NB4 (cell line): ENCODE measurements at regions not wholly inside any gene's neighbourhood (a gene's known extent, or its start where the extent isn't known, plus 50 kb on each side); places are given as distances from the start of the nearest gene placed in this dataset.

Experiments used
- MAX ChIP-seq: IDR thresholded peaks from 2 replicates; pipeline ENCODE4 v1.6.1; 2011; ENCODE audit warnings: low read depth, low read length
- MYC ChIP-seq: IDR thresholded peaks from 2 replicates; pipeline ENCODE4 v1.6.1; 2011; ENCODE audit warnings: low read depth, low read length
- POLR2A ChIP-seq: IDR thresholded peaks from 2 replicates; pipeline ENCODE4 v1.6.1; 2011; ENCODE audit warnings: mild to moderate bottlenecking; ENCODE audit not compliant: insufficient read length; ENCODE audit errors: extremely low read depth
- TF ChIP-seq, protein P1 (sequence below): IDR thresholded peaks from one replicate; pipeline ENCODE4 v1.5.1; 2012; ENCODE audit warnings: low read depth, low read length

- TF ChIP-seq, protein P1, sequence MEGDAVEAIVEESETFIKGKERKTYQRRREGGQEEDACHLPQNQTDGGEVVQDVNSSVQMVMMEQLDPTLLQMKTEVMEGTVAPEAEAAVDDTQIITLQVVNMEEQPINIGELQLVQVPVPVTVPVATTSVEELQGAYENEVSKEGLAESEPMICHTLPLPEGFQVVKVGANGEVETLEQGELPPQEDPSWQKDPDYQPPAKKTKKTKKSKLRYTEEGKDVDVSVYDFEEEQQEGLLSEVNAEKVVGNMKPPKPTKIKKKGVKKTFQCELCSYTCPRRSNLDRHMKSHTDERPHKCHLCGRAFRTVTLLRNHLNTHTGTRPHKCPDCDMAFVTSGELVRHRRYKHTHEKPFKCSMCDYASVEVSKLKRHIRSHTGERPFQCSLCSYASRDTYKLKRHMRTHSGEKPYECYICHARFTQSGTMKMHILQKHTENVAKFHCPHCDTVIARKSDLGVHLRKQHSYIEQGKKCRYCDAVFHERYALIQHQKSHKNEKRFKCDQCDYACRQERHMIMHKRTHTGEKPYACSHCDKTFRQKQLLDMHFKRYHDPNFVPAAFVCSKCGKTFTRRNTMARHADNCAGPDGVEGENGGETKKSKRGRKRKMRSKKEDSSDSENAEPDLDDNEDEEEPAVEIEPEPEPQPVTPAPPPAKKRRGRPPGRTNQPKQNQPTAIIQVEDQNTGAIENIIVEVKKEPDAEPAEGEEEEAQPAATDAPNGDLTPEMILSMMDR = no peak
- TF ChIP-seq POLR2A (no peak), MAX (no peak), MYC (no peak)
Measured at GRCh38 chr3:74842141-74842540, 227.7 kb upstream of the CNTN3 start.
